Forelimb muscle (tissue), 1 donor: ENCODE measurements at regions not wholly inside any gene's neighbourhood (a gene's known extent, or its start where the extent isn't known, plus 50 kb on each side); places are given as distances from the start of the nearest gene placed in this dataset.
"Not testable (repeated sequence)": the region's sequence is repeated elsewhere in the genome, so short reads cannot be mapped to it uniquely, and the experiment has no call there.

Experiments
- DNase-seq: peaks from one replicate; pipeline ENCODE4 v3.0.0-alpha.2; 2013; ENCODE audit warnings: low read depth

- DNase-seq = no peak
These were observed 50.4 kb upstream of the RAPH1 start for GRCh38 chr2:203585516-203585915.

DNA sequence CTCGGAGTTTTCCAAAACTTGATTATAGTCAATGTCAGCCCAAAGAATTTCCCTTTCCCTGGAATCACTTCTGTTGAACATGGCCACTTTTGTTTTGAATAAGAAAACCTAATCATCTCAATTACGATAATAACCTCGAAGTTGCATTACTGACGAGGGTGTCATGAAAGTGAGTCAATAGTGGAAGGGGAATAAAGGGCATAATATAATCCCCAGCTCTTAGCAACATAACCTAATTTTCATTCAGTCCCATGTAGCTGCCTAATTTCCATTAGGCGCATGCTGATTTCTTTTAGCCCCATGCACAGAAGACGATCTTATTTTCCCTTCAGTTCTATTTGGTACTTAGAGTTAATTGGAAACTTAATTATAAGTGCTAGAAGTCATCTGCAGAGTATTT is 51.1 kb upstream of the RAPH1 start:
- no peak for DNase-seq

DNA sequence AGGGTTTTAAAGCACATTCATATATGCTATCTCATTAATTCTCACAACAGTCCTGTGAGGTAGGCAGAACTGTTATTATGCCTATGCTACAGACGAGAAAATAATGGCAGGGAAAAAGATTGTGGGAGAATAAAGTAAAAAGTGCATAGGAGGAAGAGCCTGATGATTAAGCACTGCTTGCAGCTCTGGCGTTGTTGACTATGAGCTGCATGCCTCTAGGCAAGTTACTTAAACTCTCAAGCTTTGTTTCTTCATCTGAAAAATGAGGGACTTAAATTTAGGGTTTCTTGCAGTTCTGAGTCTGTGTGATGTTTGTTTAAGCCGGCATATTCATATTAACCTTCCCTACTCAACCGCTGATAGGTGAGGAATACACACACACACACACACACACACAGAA is 51.6 kb upstream of the RAPH1 start:
- DNase-seq = no peak

GRCh38 chr2:203590496-203590895 is 55.4 kb upstream of the RAPH1 start:
- DNase-seq = no peak

DNA sequence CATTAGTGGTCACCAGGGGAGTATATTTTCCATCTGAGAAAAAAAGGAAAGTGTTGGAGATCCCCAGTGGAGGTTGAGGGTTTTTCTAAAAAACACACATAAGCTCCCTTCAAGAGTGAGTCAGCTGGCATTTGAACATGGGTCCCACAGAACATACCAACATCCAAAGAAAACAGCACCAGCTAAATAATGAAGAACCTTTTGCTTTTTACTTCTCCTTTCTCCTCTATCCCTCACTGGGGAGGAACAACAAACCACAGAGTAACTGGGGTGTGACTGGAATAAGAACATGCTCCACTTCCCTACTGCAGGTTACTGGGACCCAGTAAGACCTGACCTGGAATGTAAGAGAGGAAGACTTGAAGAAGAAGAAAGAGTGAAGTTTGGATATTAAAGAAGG is 56.5 kb upstream of the RAPH1 start:
- DNase-seq = no peak

- no peak for DNase-seq
These were observed 57.4 kb upstream of the RAPH1 start for GRCh38 chr2:203592470-203592869.

GRCh38 chr2:203594541-203594940 is 59.4 kb upstream of the RAPH1 start:
- DNase-seq = no peak

GRCh38 chr2:203596183-203596582 is 61.1 kb upstream of the RAPH1 start:
- no peak for DNase-seq

- DNase-seq = no peak
These were observed 64.4 kb upstream of the RAPH1 start for GRCh38 chr2:203599509-203599908.

GRCh38 chr2:203600286-203600685 is 65.2 kb upstream of the RAPH1 start:
- no peak for DNase-seq

- DNase-seq = no peak
These were observed 68.6 kb upstream of the RAPH1 start for GRCh38 chr2:203603456-203604389.

GRCh38 chr2:203605302-203605701 is 70.2 kb upstream of the RAPH1 start:
- no peak for DNase-seq

GRCh38 chr2:203606051-203606450 is 71.0 kb upstream of the RAPH1 start:
- DNase-seq = no peak

GRCh38 chr2:203610558-203610957 is 75.5 kb upstream of the RAPH1 start:
- DNase-seq = no peak

GRCh38 chr2:203612246-203612645 is 77.1 kb upstream of the RAPH1 start:
- no peak for DNase-seq

DNA sequence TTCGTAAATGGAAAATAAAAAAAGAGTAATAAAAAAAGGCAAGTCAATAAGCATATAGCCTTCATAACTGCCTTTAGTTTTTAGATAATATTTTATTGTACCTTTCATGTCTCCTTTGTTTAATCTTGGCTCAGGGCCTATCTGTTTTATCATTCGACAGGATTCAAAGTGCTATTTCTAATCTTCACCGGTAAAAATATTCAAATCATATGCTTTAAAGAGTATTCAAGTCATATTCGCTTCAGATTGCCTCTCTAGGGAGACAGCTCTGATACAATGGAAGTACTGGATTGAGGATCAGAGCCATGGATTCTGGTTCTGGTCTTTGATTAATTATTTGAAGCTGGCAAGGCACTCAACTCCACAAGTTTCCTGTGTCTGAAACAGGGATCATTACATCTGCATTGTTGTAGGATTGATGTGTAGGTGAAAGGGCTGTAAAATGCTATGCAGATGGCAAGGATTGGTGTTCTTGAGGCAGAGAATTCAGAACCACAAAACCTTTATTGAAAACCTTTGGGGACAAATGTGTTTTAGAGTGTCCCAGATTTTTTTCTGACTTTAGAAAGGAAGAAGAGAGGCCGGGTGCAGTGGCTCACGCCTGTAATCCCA is 84.3 kb upstream of the RAPH1 start:
- no peak for DNase-seq

GRCh38 chr2:203621981-203622515 is 84.4 kb upstream of the CD28 start:
- no peak for DNase-seq

GRCh38 chr2:203623096-203623495 is 83.3 kb upstream of the CD28 start:
- DNase-seq = no peak

DNA sequence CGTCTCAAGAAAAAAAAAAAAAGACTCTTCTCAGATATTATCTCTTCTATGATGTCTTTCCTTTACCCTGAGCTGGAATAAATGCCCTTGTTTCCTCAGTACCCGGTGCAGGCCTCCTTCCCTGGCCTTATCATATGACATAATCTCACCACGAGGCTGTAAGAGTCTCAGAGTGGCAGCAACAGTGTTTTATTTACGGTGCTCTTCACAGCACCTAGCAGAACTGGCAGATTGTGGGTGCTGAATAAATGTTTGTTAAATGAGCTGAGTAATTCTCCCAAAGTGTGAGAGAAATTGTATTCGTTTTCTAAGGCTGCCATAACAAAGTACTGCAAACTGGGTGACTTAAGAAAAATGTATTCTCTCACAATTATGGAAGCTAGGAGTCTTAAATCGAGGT is 82.8 kb upstream of the CD28 start:
- DNase-seq = no peak

GRCh38 chr2:203625701-203626100 is 80.7 kb upstream of the CD28 start:
- DNase-seq = peak; percentile 64

- DNase-seq = not testable (repeated sequence)
These were observed 80.2 kb upstream of the CD28 start for GRCh38 chr2:203626247-203626646.

GRCh38 chr2:203626952-203627681 is 79.3 kb upstream of the CD28 start:
- no peak for DNase-seq
